ENCODE measurements at regions not wholly inside any gene's neighbourhood (a gene's known extent, or its start where the extent isn't known, plus 50 kb on each side); places are given as distances from the start of the nearest gene placed in this dataset.

DNA sequence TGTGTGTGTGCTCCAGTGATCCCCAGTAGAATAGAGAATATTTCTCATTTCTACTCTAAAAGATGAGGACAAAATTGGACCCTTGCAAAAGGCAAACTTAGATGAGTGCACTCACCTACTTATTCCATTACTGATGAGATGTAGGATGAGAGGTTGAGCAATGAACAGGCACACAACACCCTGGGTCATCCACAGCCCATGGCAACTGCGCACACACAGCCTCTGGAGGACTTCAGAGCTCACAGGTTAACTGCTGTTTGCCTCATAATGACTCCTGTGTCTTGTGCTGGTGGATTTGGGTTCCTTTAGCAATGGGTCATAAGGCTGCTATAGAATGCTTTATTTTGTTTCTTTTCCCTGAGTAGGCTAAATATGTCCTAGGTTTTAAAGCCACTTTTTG, 103.6 kb upstream of the TNFAIP3 start:
- DNase-seq = no peak

DNA sequence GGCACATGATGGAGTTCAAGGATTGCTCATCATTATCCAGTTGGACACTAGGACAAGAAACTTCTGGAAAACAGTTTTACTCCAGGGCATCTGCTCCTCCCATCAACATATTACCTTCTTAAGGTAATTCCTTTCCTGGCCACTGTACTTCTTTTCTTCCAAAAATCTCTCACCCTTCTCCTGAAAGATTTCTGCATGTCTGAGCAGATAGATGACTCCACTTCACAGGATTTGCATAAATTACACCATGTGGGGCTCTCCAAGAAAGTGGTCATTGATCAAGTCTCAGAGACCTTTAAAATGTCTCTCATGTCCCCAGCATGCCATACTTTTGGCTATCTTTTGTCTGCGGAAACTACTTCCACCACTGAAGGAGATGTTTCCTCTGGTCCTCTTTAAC, 103.2 kb upstream of the TNFAIP3 start:
- no peak for DNase-seq

DNA sequence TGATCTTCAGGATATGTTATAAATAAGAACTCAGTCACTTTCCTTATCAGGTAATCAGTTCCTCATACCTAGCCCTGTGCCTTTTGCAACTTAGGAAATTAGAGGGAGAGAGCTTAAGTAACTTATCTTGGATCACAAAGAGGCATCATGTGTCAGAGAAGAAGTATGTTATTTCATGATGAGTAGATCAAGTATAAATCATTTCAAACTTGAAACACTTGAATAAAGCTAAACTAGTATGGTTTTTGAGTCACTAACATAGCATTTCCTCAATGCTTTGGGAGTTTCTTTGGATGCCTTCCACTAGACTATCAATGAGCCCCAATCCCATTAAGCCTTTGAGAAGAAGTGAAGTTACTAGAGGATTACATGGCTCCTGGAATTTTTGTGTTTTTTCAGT, 102.6 kb upstream of the TNFAIP3 start:
- no peak for DNase-seq

DNA sequence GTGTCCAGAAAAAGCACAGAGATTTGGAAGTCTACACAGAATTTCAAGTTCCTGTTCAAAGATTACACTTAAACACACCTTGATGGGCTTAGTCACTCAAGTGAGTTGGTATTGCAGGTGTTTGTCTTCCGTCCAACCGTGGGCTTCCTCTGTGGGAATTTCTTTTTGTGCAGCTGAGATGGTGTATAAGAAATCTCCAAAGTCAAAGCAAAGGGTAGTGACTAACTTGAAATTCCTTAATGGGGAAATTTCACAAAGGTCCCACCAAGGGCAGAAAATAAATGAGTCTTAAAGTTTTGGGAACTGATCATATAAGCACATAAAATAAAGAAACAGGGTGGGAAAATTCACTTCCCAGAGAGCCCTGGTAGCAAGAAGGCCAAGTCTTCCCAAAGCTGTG, 102.0 kb upstream of the TNFAIP3 start:
- DNase-seq = no peak

DNA sequence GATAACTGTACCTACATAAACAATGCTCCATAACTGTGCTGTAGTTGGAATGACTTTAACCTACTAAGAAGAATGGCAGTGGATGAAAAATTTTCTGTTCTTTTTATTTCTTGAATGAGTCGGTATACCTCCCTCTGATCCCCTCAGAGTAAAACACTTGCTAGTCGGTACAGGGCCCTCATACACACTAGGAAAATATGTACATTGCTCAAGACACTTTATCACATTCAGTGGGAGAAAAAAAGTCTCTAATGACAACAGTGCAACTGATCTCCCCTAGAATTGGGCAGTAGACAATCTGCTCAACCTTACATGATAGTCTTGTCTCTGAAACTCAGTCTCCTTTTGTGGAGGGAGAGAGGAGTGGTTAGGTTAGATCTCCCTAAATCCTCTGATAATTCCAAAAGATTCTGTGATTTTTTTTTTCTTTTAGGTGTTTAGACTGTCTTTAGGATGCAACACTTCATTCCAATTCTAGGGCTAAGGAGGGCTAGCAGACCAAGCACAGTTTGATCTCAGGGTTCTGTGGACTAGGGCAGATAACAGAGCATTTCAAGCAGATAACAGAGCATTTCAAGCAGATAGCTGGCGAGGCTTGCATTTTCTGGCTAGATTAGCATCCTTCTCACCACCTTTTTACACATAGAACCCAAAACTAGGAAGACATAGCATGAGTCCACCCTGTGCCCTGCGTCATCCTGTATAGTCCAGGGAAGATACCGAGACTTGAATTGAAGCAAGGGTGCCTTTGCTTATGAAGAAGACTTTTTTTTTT, 100.3 kb upstream of the TNFAIP3 start:
- no peak for DNase-seq

DNA sequence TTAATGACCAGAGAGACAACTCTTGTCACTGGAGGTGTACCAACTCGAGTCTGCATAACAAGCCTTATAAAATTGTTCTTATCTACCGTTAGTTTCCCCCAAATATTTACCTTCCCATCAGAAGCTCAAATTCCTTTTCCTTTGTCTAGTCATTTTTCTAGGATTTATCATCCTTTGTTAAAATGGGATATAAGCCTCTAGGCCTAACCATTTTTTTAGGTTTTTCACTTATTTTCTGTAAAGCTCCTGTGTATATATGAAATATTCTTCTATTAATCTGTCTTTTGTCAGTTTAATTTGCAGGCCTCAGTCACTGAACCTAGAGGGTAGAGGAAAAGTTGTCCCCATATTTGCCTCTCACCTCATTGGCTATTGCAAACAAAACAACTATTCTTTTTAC, 99.6 kb upstream of the TNFAIP3 start:
- no peak for DNase-seq

DNA sequence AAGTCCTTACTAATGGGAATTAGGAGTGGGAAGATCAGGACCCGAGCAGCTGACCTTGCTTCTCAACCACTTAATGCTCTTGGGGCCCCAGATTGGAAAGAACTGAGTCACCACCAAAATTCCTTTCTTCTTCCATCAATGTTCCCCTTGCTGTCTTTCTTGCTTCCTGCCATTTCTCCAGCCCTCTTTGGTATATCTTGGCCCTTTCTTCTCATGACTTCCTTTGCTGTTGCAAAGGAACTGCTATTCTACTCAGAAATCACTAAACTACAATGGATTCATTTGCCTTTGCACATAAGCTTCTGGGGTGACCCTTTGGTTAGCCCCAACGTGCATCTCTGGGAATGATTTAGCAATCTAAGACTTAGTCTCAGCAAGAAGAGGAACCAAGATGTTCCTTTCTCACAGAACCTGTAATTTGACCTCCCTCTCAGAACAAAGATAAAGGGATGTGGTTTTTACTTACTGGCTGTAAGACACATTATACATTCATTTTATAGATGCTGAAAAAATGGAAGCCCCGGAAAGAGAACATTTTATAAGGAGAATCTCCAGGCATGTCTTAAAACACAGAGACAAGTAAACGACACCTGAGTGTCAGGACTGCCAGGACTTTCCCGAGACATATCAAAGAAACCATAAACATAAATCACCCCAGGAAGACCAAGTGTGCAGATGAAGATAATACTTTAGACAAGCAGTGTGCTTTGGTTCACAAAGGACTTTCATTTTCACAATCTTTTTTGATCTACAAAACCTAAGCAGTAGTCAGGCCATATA, 99.0 kb upstream of the TNFAIP3 start:
- DNase-seq = no peak

DNA sequence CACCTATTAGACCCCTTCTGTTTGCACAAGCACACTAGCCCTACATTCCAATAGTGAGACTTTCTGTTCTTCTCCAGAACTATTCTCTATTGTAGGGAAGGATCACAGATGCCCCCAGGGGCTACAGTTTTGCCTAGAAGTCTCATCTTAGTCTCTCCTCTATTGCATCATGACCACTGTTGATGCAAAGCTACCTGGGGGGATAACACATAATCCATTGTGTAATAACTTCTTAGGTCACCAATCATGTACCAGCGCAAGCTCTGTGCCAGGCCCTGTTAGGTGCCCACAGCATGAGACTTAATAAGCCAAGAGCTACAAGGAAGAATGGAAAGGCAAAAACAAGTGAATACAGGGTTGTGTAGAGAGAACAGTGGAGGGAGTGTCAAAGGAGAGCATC, 98.1 kb upstream of the TNFAIP3 start:
- DNase-seq = no peak

DNA sequence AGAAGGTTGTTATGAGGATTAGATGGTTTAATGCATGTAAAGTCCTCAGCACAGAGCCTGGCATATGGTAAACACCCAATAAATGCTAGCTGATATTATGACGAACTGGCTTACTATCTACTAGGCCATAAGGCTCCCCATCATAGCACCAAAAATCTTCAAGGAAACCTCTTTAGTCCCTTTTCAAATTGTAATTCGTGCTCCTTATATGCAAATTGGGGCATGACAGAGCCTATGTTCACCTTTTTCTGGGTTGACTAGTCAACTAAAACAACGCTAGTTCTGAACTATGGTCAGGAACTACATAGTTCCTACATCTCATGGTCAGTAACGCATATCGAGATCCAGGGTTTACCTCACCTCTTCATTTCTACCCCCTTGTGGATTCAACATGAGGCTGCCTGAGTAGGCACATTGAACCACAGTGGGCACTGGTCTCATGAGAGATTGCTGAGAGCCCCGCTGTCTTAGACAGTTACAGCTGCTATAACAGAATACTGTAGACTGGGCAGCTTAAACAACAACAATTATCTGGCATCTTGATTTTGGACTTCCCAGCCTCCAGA, 97.2 kb upstream of the TNFAIP3 start:
- no peak for DNase-seq

DNA sequence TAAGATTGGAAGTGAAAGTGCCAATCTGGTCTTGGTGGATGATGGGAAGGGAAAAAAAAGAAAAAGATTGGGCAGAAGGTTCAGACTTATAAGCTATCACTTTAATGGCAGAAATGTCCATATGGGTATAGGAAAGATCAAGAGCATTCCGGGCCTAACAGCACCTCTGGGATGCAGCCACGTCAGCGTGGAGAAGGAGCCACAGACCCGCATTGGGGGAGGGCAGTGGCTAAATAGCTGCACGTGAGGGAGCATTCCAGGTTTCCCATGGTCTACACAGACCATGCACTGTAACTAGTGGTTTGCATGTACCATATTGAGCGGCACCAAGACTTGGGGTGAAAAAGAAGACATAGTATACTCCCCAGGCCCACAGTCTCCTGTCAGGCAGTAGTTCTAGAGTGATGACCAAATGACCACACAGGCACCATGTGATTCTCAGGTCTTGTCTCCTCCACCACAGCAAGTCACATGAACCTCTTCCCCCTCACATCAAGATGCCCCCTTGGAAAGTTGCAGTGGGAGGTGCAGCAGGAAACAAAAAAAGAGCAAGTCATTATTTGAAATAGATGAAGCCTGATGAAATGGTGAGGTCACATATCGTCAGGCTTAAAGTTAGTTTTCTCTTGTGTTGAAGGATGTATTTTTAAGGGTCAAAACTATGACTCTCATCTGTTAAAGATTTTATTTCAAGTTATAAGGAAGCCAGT, 94.4 kb upstream of the TNFAIP3 start:
- no peak for DNase-seq

DNA sequence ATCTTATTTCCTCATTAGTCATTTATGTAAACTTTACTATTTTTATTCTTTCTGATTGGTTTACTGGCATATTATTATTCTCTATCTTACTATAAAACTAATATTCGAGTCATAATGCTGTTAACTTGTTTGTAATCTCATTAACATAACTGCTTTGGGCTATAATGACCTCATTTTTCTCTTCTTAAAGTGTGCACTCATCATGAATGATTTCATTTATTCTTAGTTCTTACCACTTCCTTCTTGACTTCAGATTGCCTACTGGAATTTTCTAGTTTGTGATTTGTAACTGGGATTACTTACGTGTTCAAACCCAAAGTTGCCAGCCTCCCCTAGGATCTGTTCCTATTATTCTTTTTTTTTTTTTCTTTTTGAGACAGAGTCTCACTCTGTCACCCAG, 91.8 kb upstream of the TNFAIP3 start:
- no peak for DNase-seq

DNA sequence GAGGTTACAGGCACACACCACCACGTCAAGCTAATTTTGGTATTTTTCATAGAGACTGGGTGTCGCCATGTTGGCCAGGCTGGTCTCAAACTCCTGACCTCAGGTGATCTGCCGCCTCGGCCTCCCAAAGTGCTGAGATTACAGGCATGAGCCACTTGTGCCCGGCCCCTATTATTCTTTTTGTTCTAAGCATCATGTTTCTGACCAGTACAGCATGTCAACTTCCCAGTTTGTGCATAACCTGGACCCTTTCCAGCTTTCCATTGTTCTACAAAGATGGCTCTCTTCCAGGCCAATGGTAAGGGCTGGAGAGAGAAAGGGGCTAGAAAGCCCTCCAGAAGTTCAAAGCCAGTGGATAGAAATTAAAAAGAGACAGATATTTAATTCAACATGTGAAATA, 91.3 kb upstream of the TNFAIP3 start:
- no peak for DNase-seq

DNA sequence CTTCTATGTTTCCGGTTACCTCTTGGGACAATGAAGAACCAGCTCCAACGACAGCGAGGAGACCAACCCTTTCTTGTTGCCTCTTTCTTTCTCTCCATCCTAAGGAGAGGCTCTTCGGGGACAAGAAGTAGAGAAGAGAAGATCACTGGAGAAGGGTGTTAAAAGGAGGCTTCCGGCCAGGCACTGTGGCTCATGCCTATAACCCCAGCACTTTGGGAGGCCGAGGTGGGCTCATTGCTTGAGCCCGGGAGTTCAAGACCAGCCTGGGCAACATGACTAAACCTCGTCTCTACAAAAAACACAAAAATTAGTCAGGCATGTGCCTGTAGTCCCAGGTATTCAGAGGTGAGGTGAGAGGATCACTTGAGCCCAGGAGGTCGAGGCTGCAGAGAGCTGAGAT, 90.8 kb upstream of the TNFAIP3 start:
- DNase-seq = no peak

DNA sequence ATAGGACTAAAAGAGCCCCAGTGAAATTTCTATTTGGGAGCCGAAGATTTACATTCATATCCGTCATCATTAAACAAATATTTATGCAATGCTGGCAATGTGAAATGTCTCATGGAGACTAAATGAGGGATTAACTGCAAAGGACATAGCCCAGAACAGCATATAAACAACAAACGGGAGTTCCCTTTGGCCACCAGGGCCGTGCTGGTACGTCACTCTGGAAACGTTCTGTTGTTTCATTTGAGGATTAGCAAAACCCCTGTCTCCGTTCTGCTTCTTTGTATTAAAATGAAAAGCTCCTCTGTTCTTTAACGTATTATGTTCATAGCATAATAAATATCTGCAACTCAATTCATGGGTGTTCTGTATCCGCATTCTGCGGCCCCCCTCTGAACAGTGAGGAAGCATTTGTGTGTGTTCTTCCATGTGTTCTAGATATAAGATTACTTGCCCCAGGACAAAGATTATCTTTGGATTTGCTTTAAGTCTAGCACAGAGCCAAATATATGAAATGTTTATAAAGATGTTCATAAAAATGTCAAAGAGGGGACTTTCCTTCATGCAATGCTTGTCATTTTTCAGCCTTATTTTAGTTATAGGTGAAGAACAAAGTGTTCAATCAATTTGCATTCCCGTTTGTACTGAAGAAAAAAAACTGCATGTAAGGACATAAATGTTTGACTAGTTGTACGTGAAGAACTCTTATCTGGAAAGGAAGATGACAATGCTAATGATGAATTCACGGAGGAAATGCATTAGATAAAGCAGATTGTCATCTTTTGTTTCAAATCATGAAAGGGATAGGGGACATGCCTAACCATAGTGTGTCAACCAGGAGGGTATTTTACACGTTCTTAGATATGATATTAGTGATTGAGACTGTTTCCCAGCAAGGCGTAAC, 90.0 kb upstream of the TNFAIP3 start:
- DNase-seq = no peak

DNA sequence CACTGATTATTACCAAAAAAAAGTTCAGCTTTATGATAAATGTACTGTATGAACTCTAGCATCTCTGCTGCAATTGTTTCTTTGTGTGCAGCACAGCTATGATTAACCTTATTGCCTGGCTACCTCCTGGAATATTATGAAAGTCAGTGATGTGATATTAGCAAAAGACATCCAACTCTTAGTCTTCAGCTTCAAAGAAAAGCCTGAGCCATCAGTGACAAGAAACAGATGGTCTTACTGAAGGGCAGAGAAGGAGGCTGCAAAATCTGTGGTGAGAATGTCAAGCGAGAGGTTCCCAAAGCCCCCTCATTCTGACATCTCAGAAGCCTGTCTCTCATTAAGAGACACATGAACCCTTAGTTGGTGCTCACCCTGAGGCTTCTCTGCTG, 89.4 kb upstream of the TNFAIP3 start:
- no peak for DNase-seq

DNA sequence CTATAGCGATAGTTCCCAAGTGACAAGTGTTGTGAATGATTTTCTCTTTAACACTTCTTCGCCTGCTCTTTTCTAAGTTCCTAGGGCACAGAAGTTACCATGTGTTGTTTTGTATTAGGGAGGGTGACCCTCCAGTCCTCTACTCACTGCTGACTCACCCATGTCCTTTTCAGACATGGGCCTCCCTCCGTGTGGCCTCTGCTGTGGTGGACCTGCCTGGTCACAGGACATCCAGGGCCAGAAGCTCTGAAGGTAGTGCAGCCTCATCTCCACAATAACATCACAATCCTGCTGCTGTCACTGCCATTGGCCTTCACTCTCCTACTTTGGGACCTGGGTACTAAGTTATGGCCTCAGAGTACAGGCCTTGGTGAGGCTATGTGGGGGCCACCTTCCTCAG, 87.1 kb upstream of the TNFAIP3 start:
- no peak for DNase-seq

DNA sequence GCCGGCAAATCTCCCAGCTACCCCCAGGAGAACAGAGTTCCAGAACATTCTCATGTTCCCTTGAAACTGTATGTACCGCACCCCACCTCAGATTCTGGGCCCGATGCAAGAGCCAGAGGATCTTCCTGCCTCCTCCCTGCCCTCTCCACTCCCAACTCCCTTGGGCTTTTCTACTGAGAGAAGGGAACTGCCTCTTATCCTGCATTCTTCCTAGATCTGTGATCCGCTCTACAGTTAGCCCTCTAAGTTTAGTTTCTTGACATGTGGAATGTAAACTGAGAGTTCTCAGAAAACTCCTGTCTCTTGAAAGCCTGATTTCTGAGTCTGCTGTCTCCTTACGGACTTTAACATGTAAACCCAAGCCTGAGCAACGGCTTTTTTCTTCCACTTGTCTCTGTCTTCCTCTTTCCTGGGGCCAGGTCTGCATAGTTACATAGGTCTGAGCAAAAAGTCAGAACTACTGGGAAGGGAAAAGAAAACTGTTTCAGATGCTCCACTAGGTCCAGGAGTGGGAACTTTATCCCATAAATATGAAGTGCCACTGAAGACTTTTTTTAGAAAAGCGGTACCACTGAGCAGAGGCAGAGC, 86.5 kb upstream of the TNFAIP3 start:
- DNase-seq = no peak

DNA sequence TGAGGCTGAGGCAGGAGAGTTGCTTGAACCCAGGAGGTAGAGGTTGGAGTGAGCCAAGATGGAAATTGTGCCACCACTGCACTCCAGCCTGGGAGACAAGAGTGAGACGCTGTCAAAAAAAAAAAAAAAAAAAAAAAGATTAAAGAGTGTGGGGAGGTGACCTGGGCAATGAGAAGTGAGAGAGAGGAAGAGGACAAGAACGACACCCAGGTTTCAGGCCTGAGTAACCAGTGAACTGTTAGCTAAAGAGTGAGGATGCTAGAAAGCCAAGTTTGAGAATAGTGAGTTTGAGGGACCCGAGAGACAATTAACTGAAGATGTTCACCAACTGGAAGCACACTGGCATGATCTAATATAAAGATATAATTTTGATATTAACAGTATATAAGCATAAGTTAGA, 85.4 kb upstream of the TNFAIP3 start:
- DNase-seq = no peak

DNA sequence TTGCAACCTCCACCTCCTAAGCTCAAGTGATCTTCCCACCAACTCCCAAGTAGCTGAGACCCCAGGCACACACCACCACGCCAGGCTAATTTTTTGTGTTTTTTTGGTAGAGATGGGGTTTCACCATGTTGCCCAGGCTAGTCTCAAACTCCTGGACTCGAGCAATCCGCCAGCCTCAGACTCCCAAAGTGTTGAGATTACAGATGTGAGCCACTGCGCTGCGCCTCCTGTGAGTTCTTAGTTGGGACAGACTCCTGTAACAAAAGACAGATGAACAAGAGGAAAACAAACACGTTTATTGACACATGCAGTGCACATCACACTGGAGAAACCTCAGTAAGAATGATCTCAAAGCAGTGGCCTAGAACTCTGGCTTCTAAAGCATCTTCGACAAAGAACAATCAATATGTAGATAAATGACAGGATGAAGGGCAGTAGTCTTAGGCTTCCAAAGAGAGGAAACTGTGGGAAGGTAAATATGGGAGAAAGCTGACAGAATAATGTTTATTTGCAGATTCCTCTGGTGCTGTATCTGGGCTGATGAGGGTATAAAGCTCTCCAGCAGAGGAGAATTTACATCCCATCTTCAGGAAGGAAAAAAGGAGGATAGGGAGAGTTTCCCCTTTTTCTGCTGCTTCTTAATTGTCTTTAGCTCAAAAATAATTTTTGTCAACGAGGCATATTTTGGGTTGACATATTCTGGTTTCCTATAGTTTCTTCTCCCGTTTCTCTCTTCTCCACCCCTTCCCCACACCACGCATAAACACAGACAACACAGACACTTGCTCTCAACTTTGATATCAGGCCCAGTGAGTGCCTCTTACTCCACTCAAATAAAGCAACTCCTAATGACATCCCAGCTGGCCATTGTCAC, 84.7 kb upstream of the TNFAIP3 start:
- no peak for DNase-seq

DNA sequence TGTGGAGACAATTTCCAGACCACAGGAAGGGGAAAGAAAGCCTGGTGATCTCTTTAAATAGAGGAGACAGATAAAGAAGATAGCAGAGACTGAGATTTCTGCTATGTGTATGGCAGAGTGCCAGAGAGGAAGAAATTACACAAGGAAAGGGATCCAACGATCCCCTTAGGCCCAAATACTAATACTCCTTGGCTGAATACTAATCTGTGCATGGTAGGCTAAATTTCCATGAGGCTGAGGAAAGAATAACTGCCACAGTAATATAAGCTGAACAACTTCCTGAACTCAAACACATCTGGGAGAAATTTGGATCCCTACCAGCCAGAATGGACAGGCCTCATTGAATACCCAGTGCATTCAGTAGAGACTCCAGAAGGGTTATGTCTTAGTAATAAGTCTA, 83.3 kb upstream of the TNFAIP3 start:
- DNase-seq = no peak

DNA sequence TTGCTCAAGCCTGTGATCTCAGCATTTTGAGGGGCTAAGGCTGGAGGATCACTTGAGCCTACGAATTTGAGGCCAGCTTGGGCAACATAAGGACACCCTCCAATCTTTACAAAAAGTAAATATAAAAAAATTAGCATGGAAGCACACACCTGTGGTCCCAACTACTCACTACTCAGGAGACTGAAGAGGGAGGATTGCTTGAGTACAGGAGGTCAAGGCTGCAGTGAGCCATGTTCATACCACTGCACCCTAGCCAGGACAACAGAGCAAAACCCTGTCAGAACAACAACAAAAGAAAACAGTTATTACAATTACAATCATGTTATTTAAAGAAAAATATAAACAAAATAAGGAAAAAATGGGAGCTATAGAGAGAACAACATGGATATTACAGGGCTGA, 82.5 kb upstream of the TNFAIP3 start:
- DNase-seq = no peak
